Adrenal gland (tissue), 5 donors: ENCODE measurements at regions not wholly inside any gene's neighbourhood (a gene's known extent, or its start where the extent isn't known, plus 50 kb on each side); places are given as distances from the start of the nearest gene placed in this dataset.

Source experiments
- CTCF ChIP-seq, 6 experiments: fragments of 450-650 bp in 4 of 6; fragments of 200-600 bp in 2 of 6; sonication (generic) in 1 of 6; IDR thresholded peaks; 1 replicate in 5 of 6; 2 replicates in 1 of 6; pipeline versions ENCODE4 v1.5.1 to v1.8.0; 2016 to 2021; ENCODE audit warnings: antibody characterized with exemption in 6 of 6, mild to moderate bottlenecking in 2 of 6, moderate library complexity in 1 of 6
- POLR2A ChIP-seq, 2 donors: fragments of 450-650 bp; IDR thresholded peaks; one replicate each; pipeline ENCODE4 v1.6.1; 2017; ENCODE audit warnings: antibody characterized with exemption in 2 of 2, mild to moderate bottlenecking in 2 of 2, moderate library complexity in 1 of 2
- donor health status: DM: no; HTN: no; CAD: no.

- TF ChIP-seq CTCF (IDR thresholded peaks at IDR 0.05) (no peak), POLR2A (IDR thresholded peaks at IDR 0.05) (no peak)
These were observed 294.5 kb downstream of the CD83 start for GRCh38 chr6:14412026-14412425.
